GM19397 (cell line): ENCODE measurements at regions not wholly inside any gene's neighbourhood (a gene's known extent, or its start where the extent isn't known, plus 50 kb on each side); places are given as distances from the start of the nearest gene placed in this dataset.

ENCODE experiments used
- ATAC-seq: cut with Tn5 transposase; IDR thresholded peaks from one replicate; pipeline ENCODE4 v1.9.1; 2021; ENCODE audit warnings: mild to moderate bottlenecking, moderate library complexity; ENCODE audit not compliant: unreplicated experiment

DNA sequence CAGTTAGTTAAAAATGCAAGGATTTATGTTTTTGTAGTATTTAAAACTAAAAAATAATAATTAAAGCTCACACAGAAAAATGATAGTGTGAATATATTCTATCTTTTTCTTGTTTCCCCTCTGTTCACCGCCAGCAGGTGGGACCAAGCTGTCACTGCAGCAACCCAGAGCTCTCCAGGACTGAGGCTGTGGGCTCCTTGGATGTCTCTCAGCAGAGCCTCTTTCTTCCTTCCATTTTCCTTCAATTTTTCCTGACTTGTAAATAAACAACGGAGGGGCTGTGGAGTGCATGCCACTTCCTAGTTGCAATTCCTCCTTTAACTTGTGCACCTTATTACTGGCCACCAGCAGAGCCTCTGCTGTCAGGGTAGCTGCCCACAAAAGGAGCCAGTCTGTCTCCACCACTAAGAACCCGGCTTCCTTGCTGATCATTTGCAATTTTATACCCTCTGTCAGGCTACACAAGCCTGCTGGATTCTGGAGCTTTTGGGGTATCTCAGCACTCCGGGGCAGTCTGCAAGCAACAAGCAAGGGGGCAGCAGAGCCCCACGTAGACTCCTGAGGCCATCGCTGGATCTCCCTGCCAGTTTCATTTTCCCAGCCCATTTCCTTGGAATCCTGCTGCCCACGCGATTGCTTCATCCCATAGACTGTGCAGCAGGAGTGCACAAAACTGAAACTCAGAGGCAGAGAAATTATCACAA lies 1467.4 kb downstream of the C4orf33 start:
- ATAC-seq: no peak

DNA sequence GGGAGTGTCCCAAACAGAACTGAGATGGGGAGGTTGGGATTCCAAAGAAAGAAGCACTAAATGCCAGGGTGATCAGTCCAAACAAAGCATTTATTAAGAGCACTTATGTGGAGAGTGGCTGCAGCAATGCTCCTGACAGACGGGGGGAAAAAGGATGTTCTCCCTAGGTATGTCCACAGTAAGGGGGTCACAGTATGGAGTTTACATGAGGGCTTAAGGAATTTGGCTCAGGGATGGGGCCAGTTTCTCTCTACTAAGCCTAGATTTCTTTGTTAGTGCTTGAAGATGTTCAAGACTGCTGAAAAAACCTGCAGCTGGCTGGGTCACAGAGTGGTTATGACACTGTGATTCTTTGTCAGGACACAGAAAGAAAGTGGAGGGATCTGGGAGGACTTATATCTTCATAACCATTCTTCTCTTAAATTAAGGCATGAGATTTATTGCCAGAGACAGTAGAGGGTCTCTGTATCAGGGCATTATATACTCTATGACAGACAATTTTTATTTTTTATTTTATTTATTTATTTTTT lies 1468.0 kb downstream of the C4orf33 start:
- ATAC-seq: no peak

DNA sequence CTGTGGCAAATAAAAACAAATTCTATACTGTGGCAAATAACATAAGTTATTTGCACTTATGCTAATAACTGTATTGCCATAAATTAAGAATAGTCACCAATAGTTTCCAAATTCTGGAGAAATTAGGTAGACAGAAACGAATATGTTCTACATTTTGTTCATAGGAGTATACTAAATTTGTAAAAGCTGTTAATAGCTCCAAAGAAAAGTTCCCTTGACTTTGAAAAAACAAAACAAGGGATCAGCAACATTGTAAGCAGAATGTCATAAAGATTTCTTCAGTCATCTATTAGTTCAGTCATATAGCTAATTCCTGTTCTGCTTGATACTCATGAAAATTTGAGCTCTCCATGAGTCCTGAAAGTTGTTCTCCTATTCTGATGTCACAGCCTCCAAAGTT lies 1472.8 kb downstream of the C4orf33 start:
- ATAC-seq: no peak

DNA sequence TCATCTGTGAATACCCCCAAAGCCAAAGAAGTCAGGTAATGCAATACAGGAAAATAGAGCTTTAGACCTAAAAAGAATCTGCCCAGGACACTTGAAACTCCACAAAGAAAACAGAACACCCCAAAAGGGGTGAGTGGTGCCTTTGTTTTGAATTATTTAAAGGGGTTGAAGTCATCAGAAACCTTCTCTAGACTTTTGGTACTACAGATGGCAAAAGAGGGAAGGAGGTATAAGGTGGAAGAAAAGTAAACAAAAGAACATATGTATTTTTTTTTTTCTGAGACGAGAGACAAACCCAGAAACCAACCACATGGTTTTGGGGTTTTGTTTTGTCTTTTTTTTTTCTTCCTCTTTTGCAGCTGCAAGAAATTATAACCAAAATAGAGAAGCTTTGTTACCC lies 1477.8 kb downstream of the C4orf33 start:
- no peak for ATAC-seq

DNA sequence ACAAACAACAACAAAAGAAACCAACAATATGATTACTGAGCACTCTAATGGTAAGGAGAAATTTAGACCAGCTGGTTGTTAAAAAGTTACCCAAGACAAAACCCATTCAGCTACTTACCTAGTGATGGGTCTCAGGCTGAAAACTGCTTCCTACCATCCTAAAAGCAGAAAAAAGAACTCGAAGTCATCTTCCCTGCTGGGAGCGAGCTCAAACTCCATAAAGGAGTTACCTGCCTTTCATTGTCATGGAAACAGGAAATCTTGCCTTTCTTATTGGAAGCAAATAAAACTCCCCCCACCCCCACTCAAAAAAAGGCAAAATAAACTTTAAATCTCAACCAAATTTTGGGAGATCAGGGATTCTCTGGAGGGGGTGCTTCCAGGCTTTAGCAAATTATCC lies 1478.3 kb downstream of the C4orf33 start:
- no peak for ATAC-seq

DNA sequence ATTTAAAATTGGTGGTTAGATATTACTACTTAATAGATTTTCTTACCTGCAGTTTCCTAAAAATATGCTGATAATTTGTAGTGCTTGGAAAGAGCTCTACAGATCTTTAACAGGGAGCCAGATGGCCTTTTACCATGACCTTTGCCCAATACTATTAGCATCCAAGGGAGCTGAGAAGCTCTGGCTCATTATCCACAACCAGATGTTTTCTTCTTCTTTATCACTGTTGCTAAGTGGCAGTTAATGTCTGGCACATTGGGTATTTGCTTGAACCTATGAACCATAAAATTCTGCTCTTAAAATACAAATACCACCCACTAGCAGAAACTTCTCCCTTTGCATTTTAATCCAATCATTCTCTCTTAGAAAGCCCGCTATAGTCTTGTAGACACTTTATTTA lies 1480.3 kb downstream of the C4orf33 start:
- no peak for ATAC-seq

DNA sequence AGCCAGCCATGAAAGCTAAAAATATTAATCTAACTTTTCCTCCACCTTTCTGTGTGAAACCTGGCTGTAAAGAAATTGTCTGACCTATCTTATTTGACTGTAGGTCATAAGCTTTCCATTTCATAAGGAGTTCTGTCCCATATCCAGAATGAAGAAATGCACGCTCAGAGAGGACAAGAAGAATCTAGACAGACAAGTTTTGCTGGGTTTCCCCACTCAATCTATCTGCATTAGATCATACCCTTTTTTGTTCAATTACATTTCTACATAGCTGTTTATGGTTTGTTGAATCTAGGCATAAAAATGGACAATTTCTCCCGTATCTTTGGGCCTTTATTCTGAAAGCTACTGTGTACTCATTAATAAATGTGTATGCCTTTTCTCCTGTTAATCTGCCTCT lies 1495.1 kb downstream of the C4orf33 start:
- no peak for ATAC-seq

DNA sequence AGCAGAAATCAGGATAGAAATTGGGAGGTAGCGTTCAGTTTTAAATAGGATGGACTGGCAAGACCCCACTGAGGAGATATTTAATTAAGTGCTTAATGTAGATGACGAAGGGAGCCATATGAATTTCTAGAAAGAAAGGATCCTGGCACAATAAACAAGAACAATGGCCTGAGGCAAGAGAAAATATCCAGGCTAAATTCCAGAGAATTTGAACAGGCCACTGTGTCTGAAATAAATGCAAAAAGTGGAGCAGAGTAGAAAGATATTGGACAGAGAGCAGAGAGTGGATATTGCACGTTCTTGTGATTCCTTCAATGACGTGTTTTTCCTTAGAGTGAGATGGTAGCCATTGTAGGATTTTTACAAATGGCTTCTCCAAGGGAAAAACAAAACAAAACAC lies 1504.8 kb downstream of the C4orf33 start:
- ATAC-seq: no peak

DNA sequence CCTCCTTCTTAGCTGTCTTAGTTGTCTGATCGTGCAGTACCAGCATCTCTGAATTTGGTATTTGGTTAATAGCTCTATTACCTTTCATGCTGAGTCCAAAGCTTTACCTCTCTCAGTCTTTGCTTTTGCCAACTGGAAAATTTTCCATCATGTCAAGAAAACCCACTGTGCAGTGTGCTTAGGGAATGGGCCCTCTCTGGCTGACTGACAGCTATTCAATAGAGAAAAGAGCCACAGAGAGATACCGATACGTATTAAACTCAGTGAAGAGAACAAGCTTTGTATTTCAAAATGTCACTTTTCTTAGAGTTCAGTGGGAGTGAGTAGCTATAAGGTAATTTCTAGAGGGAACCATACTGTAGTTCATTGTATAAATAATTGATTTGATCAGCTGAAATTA lies 1507.1 kb downstream of the C4orf33 start:
- no peak for ATAC-seq

DNA sequence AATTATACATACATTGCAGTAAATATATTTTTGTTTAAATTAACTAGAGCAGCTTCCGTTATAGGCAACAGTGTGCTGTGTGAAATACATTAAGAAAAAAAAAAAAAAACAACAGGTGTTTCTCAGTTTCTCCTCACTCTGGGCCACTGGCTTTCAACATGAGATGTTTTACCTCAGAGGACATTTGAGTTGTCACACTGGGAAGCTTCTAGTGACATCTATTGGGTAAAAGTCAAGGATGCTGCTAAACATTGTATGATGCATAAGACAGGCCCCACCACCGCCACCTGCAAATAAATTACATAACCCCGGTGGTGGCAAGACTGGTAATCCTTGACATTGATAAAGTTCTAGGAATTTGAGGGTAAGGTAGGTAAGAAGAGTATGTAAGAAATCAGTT lies 1512.2 kb downstream of the C4orf33 start:
- ATAC-seq: no peak

DNA sequence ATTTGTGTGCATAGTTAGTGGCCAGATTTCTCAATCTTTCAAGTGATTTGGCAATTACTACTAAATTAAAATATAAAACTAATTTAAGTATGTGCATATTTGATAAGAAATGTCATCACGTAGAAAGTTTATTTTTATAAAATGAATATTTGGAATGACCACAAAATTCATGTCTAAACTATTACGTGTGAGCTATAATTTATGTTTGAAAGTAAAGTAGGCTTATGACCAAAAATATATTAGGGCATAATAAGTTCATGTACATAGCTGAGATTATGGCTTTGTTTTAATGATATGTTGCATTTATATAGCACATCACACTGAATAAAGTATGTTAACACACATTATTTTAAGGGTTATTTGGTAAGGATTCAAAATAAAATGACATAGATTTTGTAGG lies 1532.6 kb downstream of the C4orf33 start:
- no peak for ATAC-seq

DNA sequence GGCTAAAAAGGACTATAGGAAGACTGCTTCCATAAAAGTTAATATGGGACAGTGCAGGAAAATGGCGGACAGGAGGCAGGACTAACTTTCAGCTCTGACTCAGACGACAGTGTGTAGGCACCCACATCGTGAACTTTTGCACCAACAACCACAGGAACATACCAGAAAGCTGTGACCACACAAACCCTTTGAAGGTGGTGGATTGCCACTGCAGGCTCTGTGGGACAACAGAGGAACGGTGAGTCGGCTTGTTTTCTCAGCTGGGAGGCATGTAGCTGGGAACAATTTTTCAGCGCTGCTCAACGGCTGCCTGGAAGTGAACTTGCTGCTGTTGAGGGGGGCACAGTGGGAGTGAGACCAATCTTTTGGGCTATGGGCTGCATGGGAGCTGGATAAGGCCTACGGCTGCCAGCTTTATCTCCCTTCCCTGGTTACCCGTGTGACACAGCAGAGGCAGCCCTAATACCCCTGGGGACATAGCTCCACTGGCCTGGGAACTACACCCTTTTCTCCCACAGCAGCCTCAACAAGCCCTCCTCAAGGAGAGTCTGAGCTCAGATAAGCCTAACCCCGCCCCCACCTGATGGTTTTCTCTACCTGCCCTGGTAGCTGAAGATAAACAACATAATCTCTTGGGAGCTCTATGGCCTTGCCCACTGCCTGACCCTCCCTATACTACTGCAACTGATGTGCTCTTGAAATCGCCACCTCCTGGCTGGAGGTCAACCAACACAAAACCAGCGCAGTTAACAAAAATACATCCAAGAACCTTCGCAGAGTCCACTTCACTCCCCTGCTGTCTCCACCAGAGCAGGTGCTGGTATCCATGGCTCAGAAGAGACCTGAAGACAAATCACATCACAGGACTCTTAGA lies 1537.0 kb downstream of the C4orf33 start:
- ATAC-seq: no peak

DNA sequence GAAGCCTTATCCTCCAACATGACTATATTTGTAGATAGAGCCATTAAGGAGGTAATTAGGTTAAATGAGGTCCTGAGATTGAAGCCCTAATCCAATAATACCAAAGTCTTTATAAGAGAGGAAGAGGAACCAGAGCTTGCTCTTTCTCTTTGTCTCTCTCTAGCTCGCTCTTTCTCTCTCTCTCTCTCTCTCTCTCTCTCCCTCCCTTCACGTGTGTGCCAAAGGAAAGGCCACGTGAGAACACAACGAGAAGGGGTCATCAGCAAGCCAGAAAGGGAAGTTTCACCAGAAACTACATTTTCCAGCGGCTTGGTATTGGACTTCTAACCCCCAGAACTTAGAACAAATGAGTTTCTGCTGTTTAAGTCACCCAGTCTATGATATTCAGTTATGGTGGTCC lies 1540.5 kb downstream of the C4orf33 start:
- no peak for ATAC-seq

DNA sequence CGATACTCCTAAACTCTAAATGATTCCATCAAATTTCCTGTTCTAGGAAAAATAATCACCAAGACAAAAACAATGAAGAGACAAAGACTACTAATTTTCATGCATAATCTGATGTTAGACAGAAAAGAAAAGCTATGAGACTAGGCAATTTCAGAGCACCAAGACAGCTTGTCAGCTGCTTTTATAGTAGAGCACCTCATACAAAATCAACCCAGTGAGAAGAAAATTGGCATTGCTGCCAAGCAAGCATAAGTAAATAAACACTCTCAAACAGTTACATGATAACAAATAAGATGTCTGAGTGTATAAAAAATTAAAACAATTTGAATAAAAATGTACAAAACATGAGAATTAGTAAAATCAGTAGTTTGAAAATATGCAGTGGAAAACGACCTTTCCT lies 1544.6 kb downstream of the C4orf33 start:
- no peak for ATAC-seq

DNA sequence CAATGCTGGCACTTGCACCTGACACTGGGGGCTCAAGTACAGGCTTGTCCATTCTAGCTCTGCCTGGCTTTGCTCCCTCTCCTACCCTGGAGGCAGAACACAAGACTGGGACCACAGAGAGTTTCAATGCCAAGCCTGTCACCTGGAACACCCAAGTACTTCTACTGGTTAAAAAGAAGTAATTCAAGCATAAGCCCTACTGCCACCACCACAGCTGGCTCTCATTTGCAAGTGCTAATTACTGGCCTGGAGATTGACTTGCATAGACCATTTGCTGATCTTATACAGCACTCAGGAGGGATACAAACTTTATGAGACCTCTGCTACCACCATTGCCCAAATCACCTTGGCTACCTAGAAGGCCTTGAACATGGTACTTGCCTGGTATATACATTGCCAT lies 1550.9 kb downstream of the C4orf33 start:
- ATAC-seq: no peak

DNA sequence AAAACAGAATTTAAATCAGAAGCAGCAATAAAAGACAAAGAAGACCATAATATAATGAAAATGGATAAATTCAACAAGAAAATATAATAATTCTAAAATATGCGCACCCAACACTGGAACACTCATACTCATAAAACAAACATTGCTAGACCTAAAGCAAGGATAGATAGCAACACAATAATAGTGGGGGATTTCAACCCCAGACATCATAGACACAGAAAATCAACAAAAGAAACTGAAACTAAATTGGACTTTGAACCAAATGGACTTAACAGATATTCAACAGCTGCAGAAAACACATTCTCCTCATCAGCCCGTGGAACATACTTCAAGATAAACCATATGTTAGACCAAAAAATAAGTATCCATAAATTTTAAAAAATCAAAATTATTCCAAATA lies 1552.6 kb downstream of the C4orf33 start:
- no peak for ATAC-seq

DNA sequence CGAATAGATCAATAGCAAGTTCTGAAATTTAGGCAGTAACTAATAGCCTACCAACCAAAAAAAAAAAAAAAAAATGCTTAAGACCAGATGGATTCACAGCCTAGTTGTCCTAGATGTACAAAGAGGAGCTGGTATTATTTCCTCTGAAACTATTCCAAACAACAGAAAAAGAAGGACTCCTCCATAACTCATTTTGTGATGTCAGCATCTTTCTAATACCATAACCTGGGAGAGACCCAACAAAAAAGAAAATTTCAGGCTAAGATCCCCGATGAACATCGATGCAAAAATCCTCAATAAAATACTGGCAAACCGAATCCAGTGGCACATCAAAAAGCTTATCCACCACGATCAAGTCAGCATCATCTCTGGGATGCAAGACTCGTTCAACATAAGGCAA lies 1557.9 kb downstream of the C4orf33 start:
- ATAC-seq: no peak

DNA sequence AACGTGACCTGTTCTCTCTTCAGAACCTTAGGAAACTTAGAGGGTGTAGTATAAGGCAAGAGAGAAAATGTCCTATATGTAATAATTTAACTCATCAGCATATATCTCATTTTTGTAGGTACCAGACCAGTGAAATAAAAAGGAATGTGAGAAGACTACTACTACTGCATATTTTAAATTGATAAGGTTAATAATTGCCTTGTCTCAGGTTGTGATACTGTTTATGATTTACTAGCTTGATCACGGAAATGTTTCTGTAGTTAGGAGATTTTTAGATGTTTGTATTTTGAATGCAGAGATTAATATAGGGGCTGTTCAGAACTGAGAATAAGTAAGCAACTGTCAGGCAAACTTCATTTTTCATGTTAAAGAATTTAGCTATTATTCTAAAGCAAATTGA lies 1563.4 kb downstream of the C4orf33 start:
- ATAC-seq: no peak

DNA sequence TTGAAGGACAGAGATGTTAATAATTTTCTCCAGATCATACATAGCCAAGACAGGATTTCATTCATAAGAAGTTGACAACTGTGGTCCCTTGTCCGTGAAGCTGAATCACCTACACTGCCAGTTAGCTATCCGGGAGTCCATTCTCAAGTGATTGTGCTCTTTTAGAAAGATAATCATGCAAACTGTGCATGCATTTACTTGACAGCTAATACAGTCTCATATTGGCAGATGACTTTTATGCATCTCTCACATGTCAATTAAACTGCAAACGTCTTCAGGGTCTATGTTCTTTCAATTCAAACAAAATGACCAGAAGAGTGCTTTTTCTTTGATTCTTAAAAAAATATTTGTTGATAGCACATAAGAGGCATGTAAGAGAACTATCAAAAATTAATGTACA lies 1572.9 kb downstream of the C4orf33 start:
- ATAC-seq: no peak

DNA sequence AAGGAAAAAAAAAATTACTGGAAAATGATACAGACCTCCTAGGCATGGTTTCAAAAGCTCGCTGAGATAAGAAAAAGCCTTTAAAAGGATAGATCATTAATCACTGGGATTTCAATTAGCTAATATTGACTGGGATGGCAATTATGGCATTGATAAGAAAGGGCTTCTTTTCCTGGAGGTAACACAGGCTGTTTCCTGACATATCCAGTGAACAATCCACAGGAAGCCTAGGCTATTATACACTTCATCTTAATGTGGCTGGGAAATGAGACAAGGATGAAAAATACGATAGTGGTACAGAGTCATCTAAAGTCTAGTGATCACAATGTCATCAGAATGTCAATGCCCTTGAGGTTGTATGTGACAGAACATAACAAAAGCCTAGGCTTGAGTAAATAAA lies 1579.3 kb downstream of the C4orf33 start:
- no peak for ATAC-seq

DNA sequence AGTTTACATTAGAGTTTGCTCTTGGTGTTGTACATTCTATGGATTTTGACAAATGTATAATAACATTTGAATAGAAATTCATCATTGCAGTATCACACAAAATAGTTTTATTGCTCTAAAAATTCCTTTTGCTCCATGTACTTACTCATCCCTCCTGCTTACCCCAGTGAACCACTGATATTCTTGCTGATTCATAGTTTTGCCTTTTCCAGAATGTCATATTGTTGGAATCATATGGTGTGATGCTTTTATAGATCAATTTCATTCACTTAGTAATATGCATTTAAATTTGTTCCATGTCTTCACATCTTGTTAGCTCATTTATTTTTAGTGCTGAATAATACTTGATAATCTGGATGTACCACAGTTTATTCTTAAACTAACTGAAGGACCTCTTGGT lies 1593.2 kb downstream of the C4orf33 start:
- ATAC-seq: no peak

DNA sequence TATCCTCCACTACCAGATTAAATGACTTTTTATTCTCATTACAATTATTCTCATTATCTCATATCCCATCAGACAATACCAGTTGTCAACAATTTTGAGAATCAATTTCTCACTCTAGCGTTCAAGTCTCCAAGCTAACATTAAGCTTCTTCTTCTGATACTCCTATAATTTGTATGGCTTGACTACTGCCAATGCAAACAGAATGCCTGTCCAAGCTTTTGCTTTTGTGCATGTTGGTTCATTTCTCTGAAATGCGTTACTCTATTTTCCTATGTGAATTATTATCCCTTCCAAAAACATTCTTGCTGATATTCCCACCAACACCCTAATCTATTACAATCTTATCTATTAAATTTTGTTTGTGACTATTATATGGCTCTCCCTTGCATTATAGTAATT lies 1602.3 kb downstream of the C4orf33 start:
- no peak for ATAC-seq
